SK-N-SH (cell line): ENCODE measurements at regions not wholly inside any gene's neighbourhood (a gene's known extent, or its start where the extent isn't known, plus 50 kb on each side); places are given as distances from the start of the nearest gene placed in this dataset.

ENCODE experiments used
- CTCF ChIP-seq: fragments of 200-600 bp; sonication (generic); IDR thresholded peaks from 2 replicates; pipeline ENCODE4 v1.6.1; 2017; ENCODE audit warnings: antibody characterized with exemption, mild to moderate bottlenecking, moderate library complexity
- GABPA ChIP-seq: IDR thresholded peaks from 2 replicates; pipeline ENCODE4 v1.4.0; 2012; ENCODE audit warnings: low read depth, mild to moderate bottlenecking
- MAX ChIP-seq: IDR thresholded peaks from 2 replicates; pipeline ENCODE4 v1.4.0; 2012; ENCODE audit warnings: low read depth
- POLR2AphosphoS5 ChIP-seq: IDR thresholded peaks from 2 replicates; pipeline ENCODE4 v1.6.1; 2012; ENCODE audit warnings: low read depth, low read length
- TAF1 ChIP-seq: IDR thresholded peaks from 2 replicates; pipeline ENCODE4 v1.6.1; 2012; ENCODE audit warnings: low read depth, mild to moderate bottlenecking, low read length, moderate library complexity, borderline replicate concordance
- TCF12 ChIP-seq: IDR thresholded peaks from 2 replicates; pipeline ENCODE4 v1.4.0; 2012
- USF1 ChIP-seq: IDR thresholded peaks from 2 replicates; pipeline ENCODE4 v1.4.0; 2012; ENCODE audit warnings: low read depth, borderline replicate concordance
- TF ChIP-seq, protein P1 (sequence below): fragments of 150-350 bp; IDR thresholded peaks from 2 replicates; pipeline ENCODE4 v1.6.1; 2017; ENCODE audit warnings: antibody characterized with exemption, low read length, low read depth, borderline replicate concordance
- TF ChIP-seq, protein P2 (sequence below): IDR thresholded peaks from 2 replicates; pipeline ENCODE4 v1.4.0; 2012; ENCODE audit warnings: low read depth, borderline replicate concordance

DNA sequence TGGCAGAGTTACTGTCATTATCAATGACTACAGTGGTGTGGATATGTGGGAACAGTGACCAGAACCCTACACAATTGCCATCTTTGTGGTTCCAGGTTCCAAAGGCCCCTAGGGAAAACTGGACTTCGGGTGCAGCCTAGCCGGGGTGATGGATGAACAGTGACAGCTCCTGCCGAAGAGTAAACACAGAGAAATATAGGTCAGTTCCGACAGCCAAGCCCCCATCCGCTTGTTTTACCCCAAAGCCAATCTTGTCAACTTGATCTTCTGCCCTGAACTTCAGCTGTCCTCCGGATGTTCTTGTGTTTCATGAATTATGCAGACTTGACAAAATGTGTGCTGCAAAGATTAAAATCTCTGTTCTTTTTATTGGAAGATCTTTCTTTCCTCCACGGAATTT lies 200.4 kb upstream of the SRRM4 start:
- TF ChIP-seq, protein P1, sequence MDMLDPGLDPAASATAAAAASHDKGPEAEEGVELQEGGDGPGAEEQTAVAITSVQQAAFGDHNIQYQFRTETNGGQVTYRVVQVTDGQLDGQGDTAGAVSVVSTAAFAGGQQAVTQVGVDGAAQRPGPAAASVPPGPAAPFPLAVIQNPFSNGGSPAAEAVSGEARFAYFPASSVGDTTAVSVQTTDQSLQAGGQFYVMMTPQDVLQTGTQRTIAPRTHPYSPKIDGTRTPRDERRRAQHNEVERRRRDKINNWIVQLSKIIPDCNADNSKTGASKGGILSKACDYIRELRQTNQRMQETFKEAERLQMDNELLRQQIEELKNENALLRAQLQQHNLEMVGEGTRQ: no peak
- TF ChIP-seq POLR2AphosphoS5 (no peak), MAX (no peak), TAF1 (no peak), CTCF (no peak), USF1 (no peak), GABPA (no peak), TCF12 (no peak)
- TF ChIP-seq, protein P2, sequence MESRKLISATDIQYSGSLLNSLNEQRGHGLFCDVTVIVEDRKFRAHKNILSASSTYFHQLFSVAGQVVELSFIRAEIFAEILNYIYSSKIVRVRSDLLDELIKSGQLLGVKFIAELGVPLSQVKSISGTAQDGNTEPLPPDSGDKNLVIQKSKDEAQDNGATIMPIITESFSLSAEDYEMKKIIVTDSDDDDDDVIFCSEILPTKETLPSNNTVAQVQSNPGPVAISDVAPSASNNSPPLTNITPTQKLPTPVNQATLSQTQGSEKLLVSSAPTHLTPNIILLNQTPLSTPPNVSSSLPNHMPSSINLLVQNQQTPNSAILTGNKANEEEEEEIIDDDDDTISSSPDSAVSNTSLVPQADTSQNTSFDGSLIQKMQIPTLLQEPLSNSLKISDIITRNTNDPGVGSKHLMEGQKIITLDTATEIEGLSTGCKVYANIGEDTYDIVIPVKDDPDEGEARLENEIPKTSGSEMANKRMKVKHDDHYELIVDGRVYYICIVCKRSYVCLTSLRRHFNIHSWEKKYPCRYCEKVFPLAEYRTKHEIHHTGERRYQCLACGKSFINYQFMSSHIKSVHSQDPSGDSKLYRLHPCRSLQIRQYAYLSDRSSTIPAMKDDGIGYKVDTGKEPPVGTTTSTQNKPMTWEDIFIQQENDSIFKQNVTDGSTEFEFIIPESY: no peak
